ENCODE measurements at regions not wholly inside any gene's neighbourhood (a gene's known extent, or its start where the extent isn't known, plus 50 kb on each side); places are given as distances from the start of the nearest gene placed in this dataset.
"Not testable (repeated sequence)": the region's sequence is repeated elsewhere in the genome, so short reads cannot be mapped to it uniquely, and the experiment has no call there.

DNA sequence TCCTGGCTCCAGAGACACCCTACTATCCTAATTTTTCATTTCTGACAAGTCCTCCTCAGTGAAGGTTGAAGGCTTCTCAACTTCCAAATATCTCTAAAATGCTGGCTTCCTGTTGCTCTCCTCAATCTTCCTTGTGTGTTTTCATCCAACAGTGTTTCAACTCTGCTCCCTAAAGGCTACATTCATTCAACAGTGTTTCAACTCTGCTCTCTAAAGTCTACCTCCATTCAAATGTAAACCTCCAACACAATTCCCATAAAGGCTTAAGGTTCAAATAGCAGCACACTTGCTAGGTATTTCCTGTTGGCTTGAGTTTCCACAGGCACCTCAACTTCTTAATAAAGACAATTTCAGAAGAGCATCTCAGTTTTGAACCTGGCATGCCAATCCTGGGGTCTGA, 164.8 kb downstream of the HINT1 start:
- Histone ChIP-seq H3K27ac (ENCODE audit: low read depth, low read length) (no peak overlapping the region; the same call in 1 of the 2 replicates), H3K36me3 (ENCODE audit: insufficient read depth, low read length) (no peaks in the 10 kb centered on the region), H3K9me3 (ENCODE audit: insufficient read depth, low read depth, low read length) (no peaks in the 10 kb centered on the region), H3K4me1 (ENCODE audit: insufficient read depth, low read length) (peaks cover 15% of the 10 kb centered on the region), H3K27me3 (ENCODE audit: insufficient read depth, low read length) (no peaks in the 10 kb centered on the region), H3K9ac (ENCODE audit: low read depth, low read length) (no peak overlapping the region), H3K4me3 (ENCODE audit: low read length) (no peak overlapping the region)

DNA sequence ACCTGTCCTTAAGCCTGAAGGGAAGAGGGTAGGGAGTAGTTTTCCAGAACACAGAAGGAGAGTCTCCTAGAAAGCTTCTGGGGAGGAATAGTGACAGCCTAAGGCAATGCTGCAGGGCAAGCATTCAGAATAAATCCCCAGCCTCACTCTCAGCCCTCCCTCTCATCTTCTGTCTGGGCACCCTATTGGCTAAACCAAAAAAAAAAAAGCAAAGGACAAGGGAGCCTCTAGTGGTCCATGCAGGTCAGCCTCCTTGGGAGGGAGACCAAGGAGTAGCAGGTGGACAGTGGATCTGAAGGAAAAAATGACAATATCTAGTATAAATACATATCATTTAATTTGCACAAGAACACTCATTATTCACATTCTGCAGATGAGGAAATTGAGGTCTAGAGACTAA, 168.3 kb downstream of the HINT1 start:
- not testable (repeated sequence) for H3K9me3 ChIP-seq (ENCODE audit: insufficient read depth, low read depth, low read length); H3K27ac ChIP-seq (ENCODE audit: low read depth, low read length); H3K4me3 ChIP-seq (ENCODE audit: low read length); H3K9ac ChIP-seq (ENCODE audit: low read depth, low read length); H3K27me3 ChIP-seq (ENCODE audit: insufficient read depth, low read length); H3K36me3 ChIP-seq (ENCODE audit: insufficient read depth, low read length)
- peaks cover 25% of the 10 kb centered on the region for H3K4me1 ChIP-seq (ENCODE audit: insufficient read depth, low read length)

GRCh38 chr5:130995851-130996250, 169.2 kb downstream of the HINT1 start:
- no peaks in the 10 kb centered on the region for H3K36me3 ChIP-seq (ENCODE audit: insufficient read depth, low read length)
- no peaks in the 10 kb centered on the region for H3K9me3 ChIP-seq (ENCODE audit: insufficient read depth, low read depth, low read length)
- H3K9ac ChIP-seq (ENCODE audit: low read depth, low read length): no peak overlapping the region
- 96% methylated on average over 23 of the region's 23 CpGs for WGBS
- peaks cover 24% of the 10 kb centered on the region for H3K4me1 ChIP-seq (ENCODE audit: insufficient read depth, low read length)
- H3K27me3 ChIP-seq (ENCODE audit: insufficient read depth, low read length): no peaks in the 10 kb centered on the region
- no peak overlapping the region for H3K27ac ChIP-seq (ENCODE audit: low read depth, low read length)
- H3K4me3 ChIP-seq (ENCODE audit: low read length): no peak overlapping the region

- 97% methylated on average over 16 of the region's 16 CpGs for WGBS
- Histone ChIP-seq H3K36me3 (ENCODE audit: insufficient read depth, low read length) (no peaks in the 10 kb centered on the region), H3K27ac (ENCODE audit: low read depth, low read length) (no peak overlapping the region), H3K27me3 (ENCODE audit: insufficient read depth, low read length) (no peaks in the 10 kb centered on the region), H3K9me3 (ENCODE audit: insufficient read depth, low read depth, low read length) (no peaks in the 10 kb centered on the region), H3K4me1 (ENCODE audit: insufficient read depth, low read length) (peaks cover 17% of the 10 kb centered on the region), H3K9ac (ENCODE audit: low read depth, low read length) (no peak overlapping the region), H3K4me3 (ENCODE audit: low read length) (no peak overlapping the region)
These were observed 169.9 kb downstream of the HINT1 start for GRCh38 chr5:130995254-130995515.

DNA sequence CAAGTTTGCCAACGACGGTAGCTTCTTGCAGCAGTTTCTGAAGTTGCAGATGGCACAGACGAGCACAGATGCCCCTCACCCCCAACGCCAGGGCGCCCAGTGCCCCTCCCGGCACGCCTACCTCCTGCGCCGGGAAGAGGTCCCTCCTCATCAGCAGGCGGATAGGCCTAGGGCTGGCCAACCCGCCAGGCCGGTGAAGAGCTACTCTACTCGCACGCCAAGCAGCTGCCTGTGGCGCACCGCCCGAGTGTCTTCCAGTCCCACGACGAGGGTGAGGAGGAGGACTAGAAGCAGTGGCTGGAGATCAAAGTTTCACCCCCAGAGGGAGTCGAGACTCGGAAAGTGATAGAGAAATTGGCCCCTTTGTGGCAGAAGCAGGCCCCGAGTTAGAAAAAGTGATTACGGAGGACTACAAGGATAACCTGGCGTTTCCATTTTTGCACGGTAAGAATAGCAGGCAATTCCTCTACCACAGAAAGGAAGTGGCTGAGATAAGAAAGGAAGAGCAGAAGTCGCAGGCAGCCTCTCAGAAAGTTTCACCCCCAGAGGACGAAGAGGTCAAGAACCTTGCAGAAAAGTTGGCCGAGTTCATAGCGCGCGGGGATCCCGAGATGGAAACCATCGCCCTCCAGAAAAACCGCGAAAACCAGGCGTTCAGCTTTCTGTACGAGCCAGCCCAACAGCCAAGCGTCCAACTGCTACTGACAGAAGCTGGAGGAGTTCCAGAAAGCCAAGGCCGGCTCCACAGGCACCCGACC, 170.4 kb downstream of the HINT1 start:
- Histone ChIP-seq H3K4me1 (ENCODE audit: insufficient read depth, low read length) (peaks cover 12% of the 10 kb centered on the region), H3K27me3 (ENCODE audit: insufficient read depth, low read length) (no peaks in the 10 kb centered on the region), H3K27ac (ENCODE audit: low read depth, low read length) (no peak overlapping the region), H3K9ac (ENCODE audit: low read depth, low read length) (no peak overlapping the region), H3K36me3 (ENCODE audit: insufficient read depth, low read length) (no peaks in the 10 kb centered on the region), H3K9me3 (ENCODE audit: insufficient read depth, low read depth, low read length) (no peaks in the 10 kb centered on the region), H3K4me3 (ENCODE audit: low read length) (no peak overlapping the region)
- WGBS: 95% methylated on average over 40 of the region's 40 CpGs

- Histone ChIP-seq H3K4me1 (ENCODE audit: insufficient read depth, low read length) (peaks cover 11% of the 10 kb centered on the region), H3K9me3 (ENCODE audit: insufficient read depth, low read depth, low read length) (no peaks in the 10 kb centered on the region), H3K27me3 (ENCODE audit: insufficient read depth, low read length) (no peaks in the 10 kb centered on the region), H3K9ac (ENCODE audit: low read depth, low read length) (no peak overlapping the region), H3K4me3 (ENCODE audit: low read length) (no peak overlapping the region), H3K36me3 (ENCODE audit: insufficient read depth, low read length) (no peaks in the 10 kb centered on the region), H3K27ac (ENCODE audit: low read depth, low read length) (no peak overlapping the region)
- 48% methylated on average over 1 of the region's 1 CpG for WGBS
These were observed 172.4 kb downstream of the HINT1 start for GRCh38 chr5:130992621-130993020.

DNA sequence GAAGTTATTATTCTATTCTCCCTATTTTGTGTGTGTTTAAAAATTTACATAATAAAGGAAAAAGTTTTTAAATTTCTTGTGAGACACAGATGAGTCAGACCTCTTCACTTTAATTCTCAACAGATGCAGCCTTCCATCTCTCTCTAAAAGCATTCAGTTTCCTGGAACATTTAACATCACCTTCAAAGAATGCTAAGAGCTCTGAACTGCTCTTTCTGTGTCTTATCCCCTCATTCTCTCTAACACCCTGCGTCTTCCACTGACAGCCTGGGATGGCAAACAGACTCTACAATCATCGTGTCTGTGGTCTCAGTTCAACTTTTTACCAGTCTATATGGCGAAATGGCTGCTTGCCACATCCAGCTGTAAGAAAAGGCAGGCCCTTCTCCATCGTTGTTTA, 173.0 kb downstream of the HINT1 start:
- no peaks in the 10 kb centered on the region for H3K36me3 ChIP-seq (ENCODE audit: insufficient read depth, low read length)
- peaks cover 11% of the 10 kb centered on the region for H3K4me1 ChIP-seq (ENCODE audit: insufficient read depth, low read length)
- H3K4me3 ChIP-seq (ENCODE audit: low read length): no peak overlapping the region
- H3K27me3 ChIP-seq (ENCODE audit: insufficient read depth, low read length): no peaks in the 10 kb centered on the region
- H3K27ac ChIP-seq (ENCODE audit: low read depth, low read length): no peak overlapping the region
- WGBS: 54% methylated on average over 4 of the region's 4 CpGs
- H3K9me3 ChIP-seq (ENCODE audit: insufficient read depth, low read depth, low read length): no peaks in the 10 kb centered on the region
- no peak overlapping the region for H3K9ac ChIP-seq (ENCODE audit: low read depth, low read length)

- Histone ChIP-seq H3K4me1 (ENCODE audit: insufficient read depth, low read length) (no peaks in the 10 kb centered on the region), H3K9ac (ENCODE audit: low read depth, low read length) (no peak overlapping the region), H3K27me3 (ENCODE audit: insufficient read depth, low read length) (no peaks in the 10 kb centered on the region), H3K27ac (ENCODE audit: low read depth, low read length) (no peak overlapping the region), H3K4me3 (ENCODE audit: low read length) (no peak overlapping the region), H3K36me3 (ENCODE audit: insufficient read depth, low read length) (no peaks in the 10 kb centered on the region), H3K9me3 (ENCODE audit: insufficient read depth, low read depth, low read length) (peaks cover 8% of the 10 kb centered on the region; the same call in 1 of the 2 replicates)
- 95% methylated on average over 2 of the region's 2 CpGs for WGBS
These were observed 179.3 kb downstream of the HINT1 start for GRCh38 chr5:130985776-130986175.

- Histone ChIP-seq H3K27ac (ENCODE audit: low read depth, low read length) (no peak overlapping the region), H3K36me3 (ENCODE audit: insufficient read depth, low read length) (no peaks in the 10 kb centered on the region), H3K27me3 (ENCODE audit: insufficient read depth, low read length) (no peaks in the 10 kb centered on the region), H3K9me3 (ENCODE audit: insufficient read depth, low read depth, low read length) (peaks cover 8% of the 10 kb centered on the region; the same call in 1 of the 2 replicates), H3K4me3 (ENCODE audit: low read length) (no peak overlapping the region), H3K9ac (ENCODE audit: low read depth, low read length) (no peak overlapping the region), H3K4me1 (ENCODE audit: insufficient read depth, low read length) (no peaks in the 10 kb centered on the region)
- WGBS: 97% methylated on average over 5 of the region's 5 CpGs
These were observed 183.4 kb downstream of the HINT1 start for GRCh38 chr5:130981663-130982062.

GRCh38 chr5:130978475-130978874, 186.6 kb downstream of the HINT1 start:
- Histone ChIP-seq H3K4me1 (ENCODE audit: insufficient read depth, low read length) (peaks cover 14% of the 10 kb centered on the region), H3K27ac (ENCODE audit: low read depth, low read length) (no peak overlapping the region), H3K4me3 (ENCODE audit: low read length) (no peak overlapping the region), H3K27me3 (ENCODE audit: insufficient read depth, low read length) (no peaks in the 10 kb centered on the region), H3K9me3 (ENCODE audit: insufficient read depth, low read depth, low read length) (peaks cover 8% of the 10 kb centered on the region; the same call in 1 of the 2 replicates), H3K36me3 (ENCODE audit: insufficient read depth, low read length) (no peaks in the 10 kb centered on the region), H3K9ac (ENCODE audit: low read depth, low read length) (no peak overlapping the region)
- 96% methylated on average over 4 of the region's 4 CpGs for WGBS

DNA sequence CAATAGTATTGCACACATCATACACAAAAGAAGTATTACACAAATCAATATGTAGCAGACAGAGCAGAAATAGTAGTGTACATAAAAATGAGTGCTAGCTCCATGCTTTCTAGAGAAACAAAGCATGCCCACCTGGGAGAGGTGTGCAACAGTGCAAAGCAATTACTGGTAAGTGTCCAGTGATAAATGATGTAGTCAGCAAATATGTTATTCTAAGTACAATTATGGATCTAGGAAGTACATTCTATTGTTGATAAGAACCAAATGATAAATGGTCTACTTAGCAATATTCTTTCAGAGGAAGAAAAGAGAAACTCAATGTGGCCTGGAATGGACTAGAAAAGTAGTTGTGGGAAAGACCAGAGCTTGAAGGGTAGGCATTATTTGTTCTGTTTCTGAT, 188.6 kb downstream of the HINT1 start:
- Histone ChIP-seq H3K4me1 (ENCODE audit: insufficient read depth, low read length) (peaks cover 14% of the 10 kb centered on the region), H3K4me3 (ENCODE audit: low read length) (no peak overlapping the region), H3K9ac (ENCODE audit: low read depth, low read length) (no peak overlapping the region), H3K9me3 (ENCODE audit: insufficient read depth, low read depth, low read length) (peaks cover 2% of the 10 kb centered on the region; the same call in 1 of the 2 replicates), H3K27ac (ENCODE audit: low read depth, low read length) (no peak overlapping the region), H3K27me3 (ENCODE audit: insufficient read depth, low read length) (no peaks in the 10 kb centered on the region), H3K36me3 (ENCODE audit: insufficient read depth, low read length) (no peaks in the 10 kb centered on the region)

DNA sequence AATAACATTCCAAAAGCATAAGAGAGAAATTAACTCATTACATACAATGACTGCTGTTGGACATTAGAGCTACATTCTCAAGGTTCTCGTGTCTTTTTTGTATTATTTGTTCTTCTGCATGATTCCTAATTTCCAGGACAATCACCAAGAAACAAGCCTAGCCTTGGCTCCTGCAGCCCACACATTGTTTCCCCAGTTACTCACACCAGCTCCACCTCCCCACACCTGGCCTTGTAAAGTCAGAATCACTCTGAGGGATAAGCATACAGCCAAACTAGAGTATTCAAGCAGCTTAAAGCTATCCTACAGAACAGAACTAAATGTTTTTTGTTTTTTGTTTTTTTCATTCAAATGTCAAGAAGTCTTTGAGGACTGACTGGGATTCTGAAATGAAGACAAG, 189.2 kb downstream of the HINT1 start:
- Histone ChIP-seq H3K27ac (ENCODE audit: low read depth, low read length) (no peak overlapping the region), H3K4me1 (ENCODE audit: insufficient read depth, low read length) (peaks cover 14% of the 10 kb centered on the region), H3K9me3 (ENCODE audit: insufficient read depth, low read depth, low read length) (no peaks in the 10 kb centered on the region), H3K9ac (ENCODE audit: low read depth, low read length) (no peak overlapping the region), H3K4me3 (ENCODE audit: low read length) (no peak overlapping the region), H3K36me3 (ENCODE audit: insufficient read depth, low read length) (no peaks in the 10 kb centered on the region), H3K27me3 (ENCODE audit: insufficient read depth, low read length) (no peaks in the 10 kb centered on the region)
- WGBS: 93% methylated on average over 1 of the region's 1 CpG
